ENCODE measurements at regions not wholly inside any gene's neighbourhood (a gene's known extent, or its start where the extent isn't known, plus 50 kb on each side); places are given as distances from the start of the nearest gene placed in this dataset.

DNA sequence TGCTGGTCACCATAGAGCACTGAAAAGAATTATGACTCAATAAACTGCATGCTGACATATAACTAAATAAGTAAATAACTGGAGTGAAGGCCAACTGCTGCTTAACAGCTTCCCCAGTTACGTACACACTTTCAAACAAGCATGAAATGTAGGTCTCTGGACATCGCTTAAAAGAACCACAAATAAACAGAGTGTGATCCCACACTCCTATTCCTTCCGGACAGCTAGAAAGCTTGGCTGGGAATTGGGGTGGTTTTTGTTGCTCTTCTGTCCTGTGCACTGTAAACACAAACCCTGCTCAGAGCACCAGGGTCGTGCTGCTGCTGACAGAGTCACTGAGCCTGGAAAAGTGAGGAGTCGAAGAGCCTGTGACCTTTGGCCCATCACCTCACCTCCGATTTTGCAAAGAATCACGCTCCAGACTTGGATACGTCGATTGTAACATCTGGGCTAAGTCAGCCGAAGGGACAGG is 162.7 kb upstream of the NT5C1B start:
- TF ChIP-seq, protein P1, sequence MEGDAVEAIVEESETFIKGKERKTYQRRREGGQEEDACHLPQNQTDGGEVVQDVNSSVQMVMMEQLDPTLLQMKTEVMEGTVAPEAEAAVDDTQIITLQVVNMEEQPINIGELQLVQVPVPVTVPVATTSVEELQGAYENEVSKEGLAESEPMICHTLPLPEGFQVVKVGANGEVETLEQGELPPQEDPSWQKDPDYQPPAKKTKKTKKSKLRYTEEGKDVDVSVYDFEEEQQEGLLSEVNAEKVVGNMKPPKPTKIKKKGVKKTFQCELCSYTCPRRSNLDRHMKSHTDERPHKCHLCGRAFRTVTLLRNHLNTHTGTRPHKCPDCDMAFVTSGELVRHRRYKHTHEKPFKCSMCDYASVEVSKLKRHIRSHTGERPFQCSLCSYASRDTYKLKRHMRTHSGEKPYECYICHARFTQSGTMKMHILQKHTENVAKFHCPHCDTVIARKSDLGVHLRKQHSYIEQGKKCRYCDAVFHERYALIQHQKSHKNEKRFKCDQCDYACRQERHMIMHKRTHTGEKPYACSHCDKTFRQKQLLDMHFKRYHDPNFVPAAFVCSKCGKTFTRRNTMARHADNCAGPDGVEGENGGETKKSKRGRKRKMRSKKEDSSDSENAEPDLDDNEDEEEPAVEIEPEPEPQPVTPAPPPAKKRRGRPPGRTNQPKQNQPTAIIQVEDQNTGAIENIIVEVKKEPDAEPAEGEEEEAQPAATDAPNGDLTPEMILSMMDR (conservative IDR thresholded peaks at IDR 0.05; ENCODE audit: low read length): no peak
- TF ChIP-seq EZH2phosphoT487 (IDR thresholded peaks at IDR 0.05; ENCODE audit: borderline replicate concordance): no peak

Measured in Loucy (cell line).